ENCODE measurements at regions not wholly inside any gene's neighbourhood (a gene's known extent, or its start where the extent isn't known, plus 50 kb on each side); places are given as distances from the start of the nearest gene placed in this dataset.

- H3K4me1 Mint-ChIP-seq (ENCODE audit: low read depth, unreplicated experiment) = no peaks in the 10 kb centered on the region
Measured at GRCh38 chr2:219692521-219692920, 65.1 kb downstream of the SLC4A3 start.

GRCh38 chr2:219695145-219695709, 67.8 kb downstream of the SLC4A3 start:
- H3K27ac Mint-ChIP-seq (ENCODE audit: unreplicated experiment) = no peak overlapping the region
- H3K4me3 Mint-ChIP-seq (ENCODE audit: unreplicated experiment) = no peak overlapping the region
- H3K36me3 Mint-ChIP-seq (ENCODE audit: unreplicated experiment) = no peaks in the 10 kb centered on the region
- H3K4me1 Mint-ChIP-seq (ENCODE audit: low read depth, unreplicated experiment) = no peaks in the 10 kb centered on the region
- no peak for TF ChIP-seq CTCF (IDR thresholded peaks at IDR 0.05; ENCODE audit: partially characterized antibody, unreplicated experiment)
- no peak for DNase-seq
- H3K27me3 Mint-ChIP-seq (ENCODE audit: unreplicated experiment) = peaks cover 2% of the 10 kb centered on the region
- no peaks in the 10 kb centered on the region for H3K9me3 Mint-ChIP-seq (ENCODE audit: unreplicated experiment)

More at GRCh38 chr2:219692521-219692920, 65.1 kb downstream of the SLC4A3 start:
- no peak for DNase-seq
- Mint-ChIP-seq H3K9me3 (ENCODE audit: unreplicated experiment) (no peaks in the 10 kb centered on the region), H3K36me3 (ENCODE audit: unreplicated experiment) (no peaks in the 10 kb centered on the region), H3K27me3 (ENCODE audit: unreplicated experiment) (no peaks in the 10 kb centered on the region), H3K27ac (ENCODE audit: unreplicated experiment) (no peak overlapping the region), H3K4me3 (ENCODE audit: unreplicated experiment) (no peak overlapping the region)
- no peak for TF ChIP-seq CTCF (IDR thresholded peaks at IDR 0.05; ENCODE audit: partially characterized antibody, unreplicated experiment)

- Mint-ChIP-seq H3K27me3 (ENCODE audit: unreplicated experiment) (peaks cover 2% of the 10 kb centered on the region), H3K27ac (ENCODE audit: unreplicated experiment) (no peak overlapping the region), H3K9me3 (ENCODE audit: unreplicated experiment) (no peaks in the 10 kb centered on the region), H3K4me1 (ENCODE audit: low read depth, unreplicated experiment) (no peaks in the 10 kb centered on the region), H3K4me3 (ENCODE audit: unreplicated experiment) (no peak overlapping the region), H3K36me3 (ENCODE audit: unreplicated experiment) (no peaks in the 10 kb centered on the region)
- DNase-seq = no peak
- no peak for TF ChIP-seq CTCF (IDR thresholded peaks at IDR 0.05; ENCODE audit: partially characterized antibody, unreplicated experiment)
Measured at GRCh38 chr2:219697811-219698747, 70.6 kb downstream of the SLC4A3 start.

GRCh38 chr2:219698748-219699439, 71.5 kb downstream of the SLC4A3 start:
- TF ChIP-seq CTCF (IDR thresholded peaks at IDR 0.05; ENCODE audit: partially characterized antibody, unreplicated experiment) = no peak
- no peaks in the 10 kb centered on the region for H3K9me3 Mint-ChIP-seq (ENCODE audit: unreplicated experiment)
- no peak overlapping the region for H3K27ac Mint-ChIP-seq (ENCODE audit: unreplicated experiment)
- DNase-seq = no peak
- H3K4me3 Mint-ChIP-seq (ENCODE audit: unreplicated experiment) = no peak overlapping the region
- no peaks in the 10 kb centered on the region for H3K36me3 Mint-ChIP-seq (ENCODE audit: unreplicated experiment)
- peaks cover 2% of the 10 kb centered on the region for H3K27me3 Mint-ChIP-seq (ENCODE audit: unreplicated experiment)
- H3K4me1 Mint-ChIP-seq (ENCODE audit: low read depth, unreplicated experiment) = no peaks in the 10 kb centered on the region
